ENCODE measurements at regions not wholly inside any gene's neighbourhood (a gene's known extent, or its start where the extent isn't known, plus 50 kb on each side); places are given as distances from the start of the nearest gene placed in this dataset.

- intact Hi-C loops (cut with DNase I): no loop called here
- no peaks in the 10 kb centered on the region for H3K27me3 ChIP-seq
- ATAC-seq (no peak), DNase-seq (no peak)
- no peak overlapping the region for H3K27ac ChIP-seq
- H3K36me3 ChIP-seq: no peaks in the 10 kb centered on the region
- no peak for TF ChIP-seq CTCF (IDR thresholded peaks at IDR 0.05)
- H3K4me3 ChIP-seq: no peak overlapping the region
- H3K4me1 ChIP-seq: no peaks in the 10 kb centered on the region
- H3K9me3 ChIP-seq: no peaks in the 10 kb centered on the region
Observed at GRCh38 chr13:109608059-109608458, 178.3 kb downstream of the IRS2 start.

GRCh38 chr13:109606520-109606919 is 179.9 kb downstream of the IRS2 start:
- no peaks in the 10 kb centered on the region for H3K4me1 ChIP-seq
- TF ChIP-seq CTCF (IDR thresholded peaks at IDR 0.05): no peak
- no peak overlapping the region for H3K4me3 ChIP-seq
- DNase-seq (no peak), ATAC-seq (no peak)
- H3K27me3 ChIP-seq: no peaks in the 10 kb centered on the region
- no peaks in the 10 kb centered on the region for H3K9me3 ChIP-seq
- H3K27ac ChIP-seq: no peak overlapping the region
- no peaks in the 10 kb centered on the region for H3K36me3 ChIP-seq
- intact Hi-C loops (cut with DNase I): no loop called here

GRCh38 chr13:109605846-109606245 is 180.5 kb downstream of the IRS2 start:
- Histone ChIP-seq H3K27ac (no peak overlapping the region), H3K36me3 (no peaks in the 10 kb centered on the region), H3K4me1 (no peaks in the 10 kb centered on the region), H3K4me3 (no peak overlapping the region), H3K27me3 (no peaks in the 10 kb centered on the region), H3K9me3 (no peaks in the 10 kb centered on the region)
- DNase-seq: no peak
- intact Hi-C loops (cut with DNase I): no loop called here
- no peak for TF ChIP-seq CTCF (IDR thresholded peaks at IDR 0.05)
- no peak for ATAC-seq

GRCh38 chr13:109604894-109605293 is 181.5 kb downstream of the IRS2 start:
- no peak overlapping the region for H3K27ac ChIP-seq
- no peaks in the 10 kb centered on the region for H3K36me3 ChIP-seq
- no peaks in the 10 kb centered on the region for H3K4me1 ChIP-seq
- intact Hi-C loops (cut with DNase I): no loop called here
- H3K9me3 ChIP-seq: no peaks in the 10 kb centered on the region
- no peak for DNase-seq
- no peak for ATAC-seq
- H3K4me3 ChIP-seq: no peak overlapping the region
- no peak for TF ChIP-seq CTCF (IDR thresholded peaks at IDR 0.05)
- no peaks in the 10 kb centered on the region for H3K27me3 ChIP-seq

GRCh38 chr13:109602356-109602755 is 184.0 kb downstream of the IRS2 start:
- Histone ChIP-seq H3K4me3 (no peak overlapping the region), H3K27me3 (no peaks in the 10 kb centered on the region), H3K9me3 (no peaks in the 10 kb centered on the region), H3K27ac (no peak overlapping the region), H3K4me1 (no peaks in the 10 kb centered on the region), H3K36me3 (no peaks in the 10 kb centered on the region)
- intact Hi-C loops (cut with DNase I): no loop called here
- no peak for ATAC-seq
- DNase-seq: no peak
- TF ChIP-seq CTCF (IDR thresholded peaks at IDR 0.05): no peak

GRCh38 chr13:109599901-109600657 is 186.3 kb downstream of the IRS2 start:
- no peaks in the 10 kb centered on the region for H3K36me3 ChIP-seq
- ATAC-seq (no peak), DNase-seq (no peak)
- H3K27ac ChIP-seq: no peak overlapping the region
- no peaks in the 10 kb centered on the region for H3K27me3 ChIP-seq
- H3K4me1 ChIP-seq: no peaks in the 10 kb centered on the region
- intact Hi-C loops (cut with DNase I): no loop called here
- no peaks in the 10 kb centered on the region for H3K9me3 ChIP-seq
- H3K4me3 ChIP-seq: no peak overlapping the region
- no peak for TF ChIP-seq CTCF (IDR thresholded peaks at IDR 0.05)

Data from upper lobe of right lung (tissue), 1 donor.